ENCODE measurements at regions not wholly inside any gene's neighbourhood (a gene's known extent, or its start where the extent isn't known, plus 50 kb on each side); places are given as distances from the start of the nearest gene placed in this dataset.
"Not testable (repeated sequence)": the region's sequence is repeated elsewhere in the genome, so short reads cannot be mapped to it uniquely, and the experiment has no call there.

DNA sequence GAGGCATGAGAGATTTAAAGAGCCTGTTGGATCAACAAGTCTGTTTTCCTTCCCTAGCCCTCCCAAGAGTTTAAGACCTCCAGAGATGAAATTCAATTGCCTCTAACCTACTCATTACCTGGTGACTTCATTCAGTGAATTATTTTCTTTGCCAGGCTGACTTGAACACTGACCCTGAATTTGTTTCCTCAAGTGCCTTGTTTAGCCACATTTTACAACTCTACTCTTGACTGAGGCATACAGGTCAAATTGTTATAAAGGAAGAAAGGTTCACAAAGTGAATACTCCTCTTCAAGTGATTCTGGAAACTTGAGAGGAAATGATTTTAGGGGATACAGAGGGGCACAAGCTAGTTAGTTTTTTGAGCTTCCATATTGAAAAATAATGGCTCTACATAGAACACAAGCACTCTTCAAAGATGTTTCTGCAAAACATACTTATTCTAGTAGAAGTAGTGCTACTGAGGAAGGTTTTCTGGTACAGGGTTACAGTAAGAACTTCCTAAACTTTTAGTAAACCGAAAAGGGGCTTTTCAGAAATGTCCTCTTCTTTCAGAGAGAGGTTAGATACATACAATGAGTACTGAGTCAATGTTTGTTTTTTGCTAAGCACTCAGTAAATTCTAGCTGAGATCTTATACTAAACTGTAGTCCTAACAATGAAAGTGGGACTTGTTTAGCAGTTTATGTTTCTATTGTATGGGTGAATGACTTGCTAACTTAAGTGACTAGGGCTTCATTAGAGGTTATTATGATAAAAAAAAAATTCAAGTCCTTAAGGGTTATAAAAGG is 137.4 kb upstream of the SATB1 start:
- no peak for DNase-seq (ENCODE audit: extremely low spot score)
- TF ChIP-seq, protein P1, sequence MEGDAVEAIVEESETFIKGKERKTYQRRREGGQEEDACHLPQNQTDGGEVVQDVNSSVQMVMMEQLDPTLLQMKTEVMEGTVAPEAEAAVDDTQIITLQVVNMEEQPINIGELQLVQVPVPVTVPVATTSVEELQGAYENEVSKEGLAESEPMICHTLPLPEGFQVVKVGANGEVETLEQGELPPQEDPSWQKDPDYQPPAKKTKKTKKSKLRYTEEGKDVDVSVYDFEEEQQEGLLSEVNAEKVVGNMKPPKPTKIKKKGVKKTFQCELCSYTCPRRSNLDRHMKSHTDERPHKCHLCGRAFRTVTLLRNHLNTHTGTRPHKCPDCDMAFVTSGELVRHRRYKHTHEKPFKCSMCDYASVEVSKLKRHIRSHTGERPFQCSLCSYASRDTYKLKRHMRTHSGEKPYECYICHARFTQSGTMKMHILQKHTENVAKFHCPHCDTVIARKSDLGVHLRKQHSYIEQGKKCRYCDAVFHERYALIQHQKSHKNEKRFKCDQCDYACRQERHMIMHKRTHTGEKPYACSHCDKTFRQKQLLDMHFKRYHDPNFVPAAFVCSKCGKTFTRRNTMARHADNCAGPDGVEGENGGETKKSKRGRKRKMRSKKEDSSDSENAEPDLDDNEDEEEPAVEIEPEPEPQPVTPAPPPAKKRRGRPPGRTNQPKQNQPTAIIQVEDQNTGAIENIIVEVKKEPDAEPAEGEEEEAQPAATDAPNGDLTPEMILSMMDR (IDR thresholded peaks at IDR 0.05; ENCODE audit: control extremely low read depth, extremely low read depth, low read depth, missing control alignments), result no peak
- CTCF ChIA-PET, result interaction anchor here (1.7 kb wide), 1 partner anchor 196 kb away, joined by 10 read pairs; no protein-coding TSS in a partner anchor
- POLR2A ChIA-PET, result no interaction called here

DNA sequence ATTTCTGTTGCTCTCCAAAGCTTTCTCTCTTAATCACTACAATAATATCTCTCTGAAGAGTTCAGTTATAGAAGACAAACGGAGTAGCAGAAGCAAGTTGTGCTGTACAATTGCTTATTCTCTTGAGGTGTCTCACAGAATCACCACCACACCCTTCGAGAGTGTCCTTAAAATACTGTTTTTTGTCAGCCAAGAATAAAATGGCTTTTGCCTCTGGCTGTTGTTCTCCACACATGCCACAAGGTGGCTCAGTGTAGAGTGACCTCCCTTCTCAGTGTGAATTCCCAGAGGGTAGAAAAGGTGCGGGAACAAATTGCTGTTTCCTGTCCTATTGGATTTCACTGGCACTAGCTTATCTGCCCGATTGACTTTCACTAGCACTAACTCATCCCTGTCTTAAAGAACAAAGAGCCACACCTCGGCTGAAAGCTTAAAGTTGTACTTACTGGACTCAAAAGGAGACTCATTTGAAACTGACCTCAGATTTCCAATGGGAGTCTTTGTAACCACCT is 134.2 kb upstream of the SATB1 start:
- CTCF ChIA-PET, result interaction anchor here (0.8 to 3.3 kb wide), 30 partner anchors 8 to 1305 kb away, joined by 3 to 92 read pairs (median 4); no protein-coding TSS in a partner anchor

DNA sequence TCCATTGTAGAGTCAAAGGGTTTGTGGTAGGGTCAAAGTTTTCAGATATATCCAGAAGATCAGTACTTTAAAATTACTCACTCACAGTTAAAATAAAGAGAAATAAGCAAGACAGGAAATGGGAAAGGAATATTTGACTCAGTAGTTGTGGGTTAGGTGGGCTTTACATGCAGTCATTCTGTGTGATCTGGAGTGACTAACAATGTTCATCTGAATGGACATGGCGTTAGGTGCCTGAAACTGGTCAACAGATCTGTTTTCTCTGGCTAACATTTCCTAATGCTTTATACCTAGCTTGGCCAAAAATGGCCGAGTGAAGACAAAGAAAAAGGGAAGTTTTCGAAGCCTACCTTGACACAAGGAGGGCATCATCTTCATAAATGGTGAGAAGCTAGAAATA is 133.4 kb upstream of the SATB1 start:
- DNase-seq (ENCODE audit: extremely low spot score), result no peak
- ChIA-PET POLR2A (no interaction called here), CTCF (interaction anchor here (1.1 to 3.3 kb wide), 13 partner anchors 12 to 1306 kb away, joined by 3 to 92 read pairs (median 6); no protein-coding TSS in a partner anchor)
- TF ChIP-seq, protein P1 (IDR thresholded peaks at IDR 0.05; ENCODE audit: control extremely low read depth, extremely low read depth, low read depth, missing control alignments), result no peak

More for the DNA sequence above, 134.2 kb upstream of the SATB1 start:
- POLR2A ChIA-PET, result no interaction called here
- TF ChIP-seq, protein P1 (IDR thresholded peaks at IDR 0.05; ENCODE audit: control extremely low read depth, extremely low read depth, low read depth, missing control alignments), result peak; percentile 74
- DNase-seq (ENCODE audit: extremely low spot score), result peak; percentile 21

DNA sequence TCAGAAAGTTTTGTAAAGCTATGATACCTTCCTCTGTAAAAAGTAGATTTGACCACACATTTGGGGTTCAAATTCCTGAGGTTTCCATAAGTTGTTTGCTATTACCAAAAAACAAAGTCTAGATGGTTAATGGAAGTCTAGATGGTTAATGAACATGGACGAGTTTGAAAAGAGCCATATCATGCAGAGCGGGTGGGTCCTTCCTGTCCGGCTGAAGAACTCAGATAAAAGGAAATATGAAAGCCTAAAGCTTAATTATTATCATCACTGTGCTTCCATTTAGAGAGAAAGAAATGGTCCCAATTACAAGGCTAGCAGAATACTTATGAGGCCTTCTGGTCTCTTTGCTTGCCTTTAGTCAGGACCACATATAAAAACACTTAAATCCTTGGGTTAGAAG is 132.1 kb upstream of the SATB1 start:
- TF ChIP-seq, protein P1 (IDR thresholded peaks at IDR 0.05; ENCODE audit: control extremely low read depth, extremely low read depth, low read depth, missing control alignments), result no peak
- ChIA-PET CTCF (interaction anchor here (0.7 to 1.5 kb wide), 2 partner anchors 18 to 192 kb away, joined by 3 read pairs; no protein-coding TSS in a partner anchor), POLR2A (no interaction called here)
- DNase-seq (ENCODE audit: extremely low spot score), result no peak

DNA sequence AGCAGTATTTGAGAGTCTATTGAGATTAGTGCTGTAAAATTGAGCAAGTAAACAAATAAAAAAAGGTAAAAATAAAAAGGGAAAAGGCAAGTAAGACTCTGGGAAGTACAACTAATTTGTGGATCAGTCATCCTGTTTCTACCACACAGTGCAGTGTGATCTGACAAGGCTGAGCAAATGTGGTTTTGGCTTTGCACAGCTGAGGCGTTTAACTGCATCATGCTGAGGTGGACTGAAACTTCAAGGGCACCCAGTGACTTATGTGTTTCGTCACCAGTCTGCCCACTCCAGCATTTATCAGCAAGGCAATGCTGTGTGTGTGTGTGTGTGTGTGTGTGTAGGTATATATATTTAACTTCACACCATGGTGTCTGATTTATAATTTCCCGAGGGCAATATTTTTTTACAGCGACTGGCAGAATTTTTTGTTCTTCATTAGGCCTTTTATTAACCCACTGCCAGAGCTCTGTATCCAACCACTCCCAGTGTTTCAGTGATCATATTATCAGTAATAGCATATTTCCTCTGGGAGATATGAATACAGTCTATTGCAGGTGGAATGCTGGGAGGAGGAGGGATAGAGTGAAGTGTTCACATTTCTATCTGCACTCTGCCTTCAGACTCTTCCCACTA is 131.5 kb upstream of the SATB1 start:
- ChIA-PET CTCF (interaction anchor here (0.7 to 1.5 kb wide), 2 partner anchors 17 to 192 kb away, joined by 3 read pairs; no protein-coding TSS in a partner anchor), POLR2A (no interaction called here)
- no peak for DNase-seq (ENCODE audit: extremely low spot score)
- TF ChIP-seq, protein P1 (IDR thresholded peaks at IDR 0.05; ENCODE audit: control extremely low read depth, extremely low read depth, low read depth, missing control alignments), result no peak

DNA sequence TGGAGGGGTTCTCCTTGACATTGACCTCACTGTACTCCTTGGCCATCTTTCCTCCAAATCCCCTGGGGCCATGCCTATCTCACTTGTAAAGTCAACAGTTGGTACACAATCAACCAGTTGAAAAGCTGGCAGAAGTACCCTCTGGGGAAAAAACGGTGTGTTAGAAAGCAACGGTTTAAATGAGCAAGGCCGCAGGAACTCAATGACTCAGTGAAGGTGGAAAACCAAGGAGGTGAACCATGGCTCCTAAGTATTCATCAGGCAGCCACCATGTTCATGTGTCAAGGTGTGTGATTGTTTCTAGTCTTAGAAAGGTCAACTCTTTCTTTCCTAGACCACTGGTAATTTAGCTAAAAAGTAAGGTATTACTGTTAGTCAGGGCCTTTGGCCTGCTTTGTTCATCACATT is 130.9 kb upstream of the SATB1 start:
- no peak for DNase-seq (ENCODE audit: extremely low spot score)
- POLR2A ChIA-PET, result no interaction called here
- TF ChIP-seq, protein P1 (IDR thresholded peaks at IDR 0.05; ENCODE audit: control extremely low read depth, extremely low read depth, low read depth, missing control alignments), result no peak
- CTCF ChIA-PET, result interaction anchor here (1.5 kb wide), 1 partner anchor 193 kb away, joined by 3 read pairs; no protein-coding TSS in a partner anchor

DNA sequence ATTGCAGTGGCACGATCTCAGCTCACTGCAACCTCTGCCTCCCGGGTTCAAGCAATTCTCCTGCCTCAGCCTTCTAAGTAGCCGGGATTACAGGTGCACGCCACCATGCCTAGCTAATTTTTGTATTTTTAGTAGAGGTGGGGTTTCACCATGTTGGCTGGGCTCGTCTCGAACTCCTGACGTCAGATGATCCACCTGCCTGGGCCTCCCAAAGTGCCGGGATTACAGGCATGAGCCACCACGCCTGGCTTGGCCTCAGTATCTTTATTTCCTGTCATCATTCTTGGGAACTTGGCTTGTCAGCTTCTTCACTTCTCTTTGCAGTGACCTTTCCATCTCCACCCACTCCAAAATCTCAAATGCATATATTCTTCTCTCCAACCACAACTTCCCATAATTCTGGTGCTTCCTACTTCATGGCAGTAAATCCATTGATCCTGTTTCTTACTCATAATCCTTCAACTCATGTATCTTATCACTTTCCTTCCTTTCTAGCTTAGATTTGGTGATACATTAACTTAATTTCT is 127.5 kb upstream of the SATB1 start:
- POLR2A ChIA-PET; DNase-seq (ENCODE audit: extremely low spot score): not testable (repeated sequence)
- CTCF ChIA-PET, result interaction anchor here (1.5 kb wide), 1 partner anchor 12 kb away, joined by 4 read pairs; no protein-coding TSS in a partner anchor

Measured in GM10248 (cell line).